ENCODE measurements at regions not wholly inside any gene's neighbourhood (a gene's known extent, or its start where the extent isn't known, plus 50 kb on each side); places are given as distances from the start of the nearest gene placed in this dataset.

DNA sequence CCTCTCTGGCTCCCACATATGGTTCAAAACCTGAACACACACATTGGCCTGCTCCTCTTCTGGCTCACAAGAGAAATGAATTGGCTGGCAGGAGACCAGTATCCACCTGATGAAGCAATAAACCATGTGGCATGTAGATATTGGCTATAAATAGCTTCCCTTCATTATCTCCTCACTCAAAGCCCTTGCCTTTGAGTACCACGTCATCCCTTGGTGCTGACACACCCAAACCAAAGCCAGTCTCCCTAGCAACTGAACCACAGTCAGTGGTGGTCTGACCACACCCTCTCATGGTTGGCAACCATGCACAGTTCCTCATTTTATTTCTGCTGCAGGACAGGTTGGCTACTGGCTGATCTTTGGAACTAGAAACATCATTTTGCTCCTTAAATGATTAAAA is 98.8 kb downstream of the ZNF621 start:
- H3K9me3 ChIP-seq (ENCODE audit: control insufficient read depth, low read length): no peaks in the 10 kb centered on the region
- H3K4me3 ChIP-seq (ENCODE audit: low read depth, low read length): no peak overlapping the region
- no peaks in the 10 kb centered on the region for H3K4me1 ChIP-seq
- no peak overlapping the region for H3K4me2 ChIP-seq (ENCODE audit: low read length)
- no peaks in the 10 kb centered on the region for H3K36me3 ChIP-seq (ENCODE audit: control insufficient read depth, insufficient read depth, low read length)
- H2AFZ ChIP-seq: no peak overlapping the region
- TF ChIP-seq, protein P1, sequence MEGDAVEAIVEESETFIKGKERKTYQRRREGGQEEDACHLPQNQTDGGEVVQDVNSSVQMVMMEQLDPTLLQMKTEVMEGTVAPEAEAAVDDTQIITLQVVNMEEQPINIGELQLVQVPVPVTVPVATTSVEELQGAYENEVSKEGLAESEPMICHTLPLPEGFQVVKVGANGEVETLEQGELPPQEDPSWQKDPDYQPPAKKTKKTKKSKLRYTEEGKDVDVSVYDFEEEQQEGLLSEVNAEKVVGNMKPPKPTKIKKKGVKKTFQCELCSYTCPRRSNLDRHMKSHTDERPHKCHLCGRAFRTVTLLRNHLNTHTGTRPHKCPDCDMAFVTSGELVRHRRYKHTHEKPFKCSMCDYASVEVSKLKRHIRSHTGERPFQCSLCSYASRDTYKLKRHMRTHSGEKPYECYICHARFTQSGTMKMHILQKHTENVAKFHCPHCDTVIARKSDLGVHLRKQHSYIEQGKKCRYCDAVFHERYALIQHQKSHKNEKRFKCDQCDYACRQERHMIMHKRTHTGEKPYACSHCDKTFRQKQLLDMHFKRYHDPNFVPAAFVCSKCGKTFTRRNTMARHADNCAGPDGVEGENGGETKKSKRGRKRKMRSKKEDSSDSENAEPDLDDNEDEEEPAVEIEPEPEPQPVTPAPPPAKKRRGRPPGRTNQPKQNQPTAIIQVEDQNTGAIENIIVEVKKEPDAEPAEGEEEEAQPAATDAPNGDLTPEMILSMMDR (IDR thresholded peaks at IDR 0.05): no peak
- H3K27ac ChIP-seq: no peak overlapping the region
- no peaks in the 10 kb centered on the region for H3K27me3 ChIP-seq (ENCODE audit: control insufficient read depth, insufficient read depth, low read length)
- H3K79me2 ChIP-seq: no peaks in the 10 kb centered on the region
- H3K9ac ChIP-seq: no peak overlapping the region

DNA sequence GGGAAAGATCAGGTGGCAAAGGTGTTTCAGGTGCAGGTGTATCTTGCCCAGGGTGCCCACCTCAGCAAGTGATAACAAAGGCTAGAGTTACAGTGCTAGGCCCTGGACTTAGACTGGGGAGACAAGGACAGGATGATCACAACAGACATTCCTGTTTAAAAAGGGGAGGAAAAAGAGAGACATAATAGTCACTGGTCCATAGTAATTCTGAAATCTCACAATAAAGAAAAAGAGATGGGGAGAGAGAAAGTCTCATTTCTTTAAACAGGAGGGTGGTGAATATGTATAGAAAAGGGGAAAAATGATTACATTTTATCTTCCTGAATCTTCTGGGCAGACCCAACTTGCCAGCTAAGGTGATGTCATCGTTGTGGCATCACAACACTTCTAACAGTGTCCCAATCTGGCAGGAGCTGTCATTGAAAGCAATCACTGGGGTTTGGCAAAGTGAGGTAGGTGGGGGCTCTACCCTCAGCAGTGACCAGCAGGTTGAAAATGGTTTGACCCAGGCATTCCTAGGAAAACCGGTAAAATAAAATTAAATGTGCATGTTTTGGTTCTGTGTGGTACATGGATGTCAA is 99.5 kb downstream of the ZNF621 start:
- H3K4me2 ChIP-seq (ENCODE audit: low read length): no peak overlapping the region
- TF ChIP-seq, protein P1 (IDR thresholded peaks at IDR 0.05): no peak
- H3K36me3 ChIP-seq (ENCODE audit: control insufficient read depth, insufficient read depth, low read length): no peaks in the 10 kb centered on the region
- H3K9me3 ChIP-seq (ENCODE audit: control insufficient read depth, low read length): no peaks in the 10 kb centered on the region
- no peaks in the 10 kb centered on the region for H3K27me3 ChIP-seq (ENCODE audit: control insufficient read depth, insufficient read depth, low read length)
- H3K79me2 ChIP-seq: no peaks in the 10 kb centered on the region
- no peak overlapping the region for H3K4me3 ChIP-seq (ENCODE audit: low read depth, low read length)
- no peak overlapping the region for H2AFZ ChIP-seq
- H3K27ac ChIP-seq: no peak overlapping the region
- no peaks in the 10 kb centered on the region for H3K4me1 ChIP-seq
- H3K9ac ChIP-seq: no peak overlapping the region

DNA sequence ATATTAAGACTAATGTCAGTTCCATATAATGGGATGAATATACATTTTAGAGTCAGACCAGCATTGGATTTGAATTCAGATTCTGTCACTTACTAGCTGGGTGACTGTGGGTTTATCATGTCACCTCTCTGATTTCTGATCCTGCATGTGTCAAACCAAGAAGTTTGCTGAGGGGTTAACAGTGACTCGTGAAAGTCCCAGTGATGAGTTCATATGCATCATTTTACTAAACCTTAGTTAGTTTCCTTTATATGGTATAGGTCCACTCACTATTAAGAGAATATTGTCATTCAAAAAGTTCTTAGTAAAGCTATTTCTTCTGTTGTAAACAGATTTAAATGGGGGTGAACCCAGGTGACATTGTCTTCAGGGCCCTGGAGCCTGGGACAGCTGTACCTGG is 102.3 kb downstream of the ZNF621 start:
- Histone ChIP-seq H2AFZ (no peak overlapping the region), H3K79me2 (no peaks in the 10 kb centered on the region), H3K36me3 (ENCODE audit: control insufficient read depth, insufficient read depth, low read length) (no peaks in the 10 kb centered on the region), H3K4me3 (ENCODE audit: low read depth, low read length) (no peak overlapping the region), H3K4me1 (no peaks in the 10 kb centered on the region), H3K9me3 (ENCODE audit: control insufficient read depth, low read length) (no peaks in the 10 kb centered on the region), H3K27ac (no peak overlapping the region), H3K27me3 (ENCODE audit: control insufficient read depth, insufficient read depth, low read length) (no peaks in the 10 kb centered on the region), H3K9ac (no peak overlapping the region), H3K4me2 (ENCODE audit: low read length) (no peak overlapping the region)
- TF ChIP-seq, protein P1 (IDR thresholded peaks at IDR 0.05): no peak

DNA sequence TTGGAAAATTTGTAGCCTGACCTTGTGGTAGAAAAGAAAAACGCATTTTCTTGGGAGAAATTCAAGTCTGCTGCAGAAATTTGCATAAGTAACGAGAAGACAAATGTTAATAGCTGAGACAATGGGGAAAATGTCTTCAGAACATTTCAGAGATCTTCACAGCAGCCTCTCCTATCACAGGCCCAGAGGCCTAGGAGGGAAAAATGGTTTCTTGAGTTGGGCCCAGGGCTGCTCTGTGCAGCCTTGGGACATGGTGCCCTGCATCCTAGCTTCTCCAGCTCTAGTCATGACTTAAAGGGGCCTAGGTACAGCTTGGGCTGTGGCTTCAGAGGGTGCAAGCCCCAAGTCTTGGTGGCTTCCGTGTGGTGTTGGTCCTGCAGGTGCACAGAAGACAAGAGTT is 104.2 kb downstream of the ZNF621 start:
- H3K4me1 ChIP-seq: no peaks in the 10 kb centered on the region
- H3K27me3 ChIP-seq (ENCODE audit: control insufficient read depth, insufficient read depth, low read length): no peaks in the 10 kb centered on the region
- H3K36me3 ChIP-seq (ENCODE audit: control insufficient read depth, insufficient read depth, low read length): no peaks in the 10 kb centered on the region
- H3K4me3 ChIP-seq (ENCODE audit: low read depth, low read length): no peak overlapping the region
- H3K79me2 ChIP-seq: no peaks in the 10 kb centered on the region
- no peak overlapping the region for H3K9ac ChIP-seq
- H2AFZ ChIP-seq: no peak overlapping the region
- H3K27ac ChIP-seq: no peak overlapping the region
- H3K9me3 ChIP-seq (ENCODE audit: control insufficient read depth, low read length): no peaks in the 10 kb centered on the region
- no peak overlapping the region for H3K4me2 ChIP-seq (ENCODE audit: low read length)
- TF ChIP-seq, protein P1 (IDR thresholded peaks at IDR 0.05): no peak

DNA sequence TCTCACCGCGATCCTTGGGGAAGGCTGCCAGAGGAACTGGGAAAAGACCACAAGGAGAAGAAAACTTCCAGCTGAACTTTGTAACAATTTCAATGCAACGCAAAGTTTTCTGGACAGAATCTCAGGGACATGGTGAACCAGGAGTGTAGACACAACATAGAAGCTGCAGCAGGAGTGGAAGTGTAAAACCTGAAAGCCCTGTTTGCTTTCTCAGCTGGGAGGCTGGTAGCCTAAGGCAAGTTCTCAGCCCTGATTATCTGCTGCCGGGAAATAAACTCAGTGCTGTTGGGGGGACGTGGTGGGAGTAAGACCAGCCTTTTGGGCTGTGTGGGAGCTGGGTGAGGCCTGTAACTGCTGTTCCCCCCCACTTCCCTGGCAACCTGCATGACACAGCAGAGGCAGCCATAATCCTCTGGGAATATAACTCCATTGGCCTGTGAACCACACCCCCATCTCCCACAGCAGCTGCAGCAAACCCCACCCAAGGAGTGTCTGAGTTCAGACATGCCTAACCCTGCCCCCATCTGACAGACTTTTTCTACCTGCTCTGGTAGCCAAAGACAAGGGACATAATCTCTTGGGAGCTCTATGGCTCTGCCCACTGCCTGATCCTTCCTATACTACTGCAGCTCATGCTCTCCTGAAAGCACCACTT is 106.7 kb downstream of the ZNF621 start:
- Histone ChIP-seq H3K36me3 (ENCODE audit: control insufficient read depth, insufficient read depth, low read length) (no peaks in the 10 kb centered on the region), H3K4me1 (no peaks in the 10 kb centered on the region), H3K9me3 (ENCODE audit: control insufficient read depth, low read length) (no peaks in the 10 kb centered on the region), H3K4me2 (ENCODE audit: low read length) (no peak overlapping the region), H3K9ac (no peak overlapping the region), H3K79me2 (no peaks in the 10 kb centered on the region), H3K27me3 (ENCODE audit: control insufficient read depth, insufficient read depth, low read length) (no peaks in the 10 kb centered on the region), H3K27ac (no peak overlapping the region), H2AFZ (no peak overlapping the region), H3K4me3 (ENCODE audit: low read depth, low read length) (no peak overlapping the region)
- TF ChIP-seq, protein P1 (IDR thresholded peaks at IDR 0.05): no peak
